ENCODE measurements at regions not wholly inside any gene's neighbourhood (a gene's known extent, or its start where the extent isn't known, plus 50 kb on each side); places are given as distances from the start of the nearest gene placed in this dataset.

GRCh38 chr9:120065151-120065550 is 514.8 kb downstream of the CDK5RAP2 start:
- H2AFZ ChIP-seq = no peak overlapping the region
- no peak overlapping the region for H3K4me2 ChIP-seq (ENCODE audit: low read length)
- H3K79me2 ChIP-seq = no peaks in the 10 kb centered on the region
- no peak for TF ChIP-seq CTCF (IDR thresholded peaks at IDR 0.05)
- H3K4me3 ChIP-seq (ENCODE audit: low read depth, low read length) = no peak overlapping the region
- no peaks in the 10 kb centered on the region for H3K9me3 ChIP-seq (ENCODE audit: control insufficient read depth, low read length)
- no peaks in the 10 kb centered on the region for H3K27me3 ChIP-seq (ENCODE audit: control insufficient read depth, insufficient read depth, low read length)
- no peak overlapping the region for H3K27ac ChIP-seq
- no peaks in the 10 kb centered on the region for H3K36me3 ChIP-seq (ENCODE audit: control insufficient read depth, insufficient read depth, low read length)
- no peaks in the 10 kb centered on the region for H3K4me1 ChIP-seq
- no peak overlapping the region for H3K9ac ChIP-seq

- Histone ChIP-seq H3K4me3 (ENCODE audit: low read depth, low read length) (no peak overlapping the region), H3K27ac (no peak overlapping the region), H3K4me2 (ENCODE audit: low read length) (no peak overlapping the region), H2AFZ (no peak overlapping the region), H3K79me2 (no peaks in the 10 kb centered on the region), H3K4me1 (no peaks in the 10 kb centered on the region), H3K36me3 (ENCODE audit: control insufficient read depth, insufficient read depth, low read length) (no peaks in the 10 kb centered on the region), H3K9ac (no peak overlapping the region), H3K9me3 (ENCODE audit: control insufficient read depth, low read length) (no peaks in the 10 kb centered on the region), H3K27me3 (ENCODE audit: control insufficient read depth, insufficient read depth, low read length) (no peaks in the 10 kb centered on the region)
- TF ChIP-seq CTCF (IDR thresholded peaks at IDR 0.05) = no peak
Measured at GRCh38 chr9:120045011-120045410, 535.0 kb downstream of the CDK5RAP2 start.

- H3K4me2 ChIP-seq (ENCODE audit: low read length) = no peak overlapping the region
- TF ChIP-seq CTCF (IDR thresholded peaks at IDR 0.05) = no peak
- no peak overlapping the region for H3K4me3 ChIP-seq (ENCODE audit: low read depth, low read length)
- H3K9me3 ChIP-seq (ENCODE audit: control insufficient read depth, low read length) = no peaks in the 10 kb centered on the region
- H3K36me3 ChIP-seq (ENCODE audit: control insufficient read depth, insufficient read depth, low read length) = no peaks in the 10 kb centered on the region
- H2AFZ ChIP-seq = no peak overlapping the region
- no peaks in the 10 kb centered on the region for H3K27me3 ChIP-seq (ENCODE audit: control insufficient read depth, insufficient read depth, low read length)
- H3K79me2 ChIP-seq = no peaks in the 10 kb centered on the region
- H3K9ac ChIP-seq = no peak overlapping the region
- H3K4me1 ChIP-seq = no peaks in the 10 kb centered on the region
- no peak overlapping the region for H3K27ac ChIP-seq
Measured at GRCh38 chr9:120043448-120043847, 536.5 kb downstream of the CDK5RAP2 start.

GRCh38 chr9:120040896-120041295 is 539.1 kb downstream of the CDK5RAP2 start:
- Histone ChIP-seq H3K4me1 (no peaks in the 10 kb centered on the region), H3K79me2 (no peaks in the 10 kb centered on the region), H2AFZ (no peak overlapping the region), H3K9me3 (ENCODE audit: control insufficient read depth, low read length) (no peaks in the 10 kb centered on the region), H3K4me3 (ENCODE audit: low read depth, low read length) (no peak overlapping the region), H3K36me3 (ENCODE audit: control insufficient read depth, insufficient read depth, low read length) (no peaks in the 10 kb centered on the region), H3K9ac (no peak overlapping the region), H3K4me2 (ENCODE audit: low read length) (no peak overlapping the region), H3K27ac (no peak overlapping the region), H3K27me3 (ENCODE audit: control insufficient read depth, insufficient read depth, low read length) (no peaks in the 10 kb centered on the region)
- TF ChIP-seq CTCF (IDR thresholded peaks at IDR 0.05) = no peak

GRCh38 chr9:120038342-120038741 is 541.6 kb downstream of the CDK5RAP2 start:
- Histone ChIP-seq H3K79me2 (no peaks in the 10 kb centered on the region), H3K4me3 (ENCODE audit: low read depth, low read length) (no peak overlapping the region), H3K36me3 (ENCODE audit: control insufficient read depth, insufficient read depth, low read length) (no peaks in the 10 kb centered on the region), H3K9me3 (ENCODE audit: control insufficient read depth, low read length) (no peaks in the 10 kb centered on the region), H3K27ac (no peak overlapping the region), H3K27me3 (ENCODE audit: control insufficient read depth, insufficient read depth, low read length) (no peaks in the 10 kb centered on the region), H2AFZ (no peak overlapping the region), H3K4me1 (no peaks in the 10 kb centered on the region), H3K4me2 (ENCODE audit: low read length) (no peak overlapping the region), H3K9ac (no peak overlapping the region)
- no peak for TF ChIP-seq CTCF (IDR thresholded peaks at IDR 0.05)
